PC-9 (cell line): ENCODE measurements at regions not wholly inside any gene's neighbourhood (a gene's known extent, or its start where the extent isn't known, plus 50 kb on each side); places are given as distances from the start of the nearest gene placed in this dataset.

ENCODE experiments used
- BruUV-seq: library from RNA; stranded (reverse); fragments of 400-500 nt; replicated peaks from 2 replicates; lab custom pipeline; 2021; lab: Mats Ljungman, UMichigan
- CTCF ChIA-PET: fragments of 300-600 bp; sonication (Branson Sonifier 250); formaldehyde crosslinking; loops from one replicate; lab custom pipeline; 2022; ENCODE audit warnings: antibody characterized with exemption; lab: Charles Lee
- POLR2A ChIA-PET: fragments of 300-600 bp; sonication (Branson Sonifier 250); formaldehyde crosslinking; loops from one replicate; lab custom pipeline; 2022; ENCODE audit warnings: antibody characterized with exemption; ENCODE audit not compliant: unreplicated experiment; lab: Charles Lee
- DNase-seq, 2 experiments: peaks; one replicate each; pipeline versions ENCODE4 v3.0.0 to v3.0.0-alpha.2; 2015 to 2022; ENCODE audit warnings: mixed read lengths in 1 of 2
- H2AFZ ChIP-seq: fragments of 200-600 bp; sonication (generic); 2 replicates; pipeline ENCODE4 v1.8.1; 2017; ENCODE audit warnings: antibody characterized with exemption
- H3F3A ChIP-seq: fragments of 200-600 bp; sonication (generic); 2 replicates; pipeline ENCODE4 v1.8.1; 2017; ENCODE audit warnings: antibody characterized with exemption, mild to moderate bottlenecking, low read depth; ENCODE audit not compliant: insufficient read depth
- H3K27ac ChIP-seq: fragments of 200-600 bp; sonication (generic); 2 replicates; pipeline ENCODE4 v1.6.1; 2016; ENCODE audit warnings: mixed run types
- H3K27me3 ChIP-seq: fragments of 200-600 bp; sonication (generic); 2 replicates; pipeline ENCODE4 v1.6.1; 2016; ENCODE audit warnings: low read depth, mixed run types; ENCODE audit not compliant: insufficient read depth
- H3K36me3 ChIP-seq: fragments of 200-600 bp; sonication (generic); 2 replicates; pipeline ENCODE4 v1.6.1; 2016; ENCODE audit warnings: low read depth, mixed run types
- H3K4me1 ChIP-seq: fragments of 200-600 bp; sonication (generic); replicated peaks from 2 replicates; pipeline ENCODE4 v1.6.1; 2016; ENCODE audit warnings: mixed run types; ENCODE audit not compliant: insufficient read depth
- H3K4me2 ChIP-seq: fragments of 200-600 bp; sonication (generic); 2 replicates; pipeline ENCODE4 v1.6.1; 2017; ENCODE audit warnings: mixed run types
- H3K4me3 ChIP-seq: fragments of 200-600 bp; sonication (generic); 2 replicates; pipeline ENCODE4 v1.6.1; 2016; ENCODE audit warnings: mixed run types
- H3K79me2 ChIP-seq: fragments of 200-600 bp; sonication (generic); 2 replicates; pipeline ENCODE4 v1.6.1; 2017; ENCODE audit warnings: low read depth, mixed run types
- H3K9me2 ChIP-seq: fragments of 200-600 bp; sonication (generic); 2 replicates; pipeline ENCODE4 v1.8.1; 2017; ENCODE audit warnings: mild to moderate bottlenecking; ENCODE audit not compliant: insufficient read depth
- H3K9me3 ChIP-seq: fragments of 200-600 bp; sonication (generic); 2 replicates; pipeline ENCODE4 v1.8.1; 2016; ENCODE audit warnings: low read depth; ENCODE audit not compliant: insufficient read depth
- H4K20me1 ChIP-seq: fragments of 200-600 bp; sonication (generic); 2 replicates; pipeline ENCODE4 v1.8.1; 2017; ENCODE audit not compliant: insufficient read depth
- EZH2 ChIP-seq: fragments of 200-600 bp; sonication (generic); IDR thresholded peaks from 2 replicates; pipeline ENCODE4 v1.8.0; 2017; ENCODE audit warnings: antibody characterized with exemption, low read depth
- intact Hi-C: fragments of 100-400 bp; cut with micrococcal nuclease; formaldehyde crosslinking; loops from one replicate; pipeline ENCODE4 v1.10.0; 2022; ENCODE audit not compliant: unreplicated experiment
- TF ChIP-seq, protein P1 (sequence below): fragments of 200-600 bp; sonication (generic); conservative IDR thresholded peaks from 2 replicates; pipeline ENCODE4 v1.6.1; 2017; ENCODE audit warnings: mixed run types, antibody characterized with exemption, mild to moderate bottlenecking, moderate library complexity

DNA sequence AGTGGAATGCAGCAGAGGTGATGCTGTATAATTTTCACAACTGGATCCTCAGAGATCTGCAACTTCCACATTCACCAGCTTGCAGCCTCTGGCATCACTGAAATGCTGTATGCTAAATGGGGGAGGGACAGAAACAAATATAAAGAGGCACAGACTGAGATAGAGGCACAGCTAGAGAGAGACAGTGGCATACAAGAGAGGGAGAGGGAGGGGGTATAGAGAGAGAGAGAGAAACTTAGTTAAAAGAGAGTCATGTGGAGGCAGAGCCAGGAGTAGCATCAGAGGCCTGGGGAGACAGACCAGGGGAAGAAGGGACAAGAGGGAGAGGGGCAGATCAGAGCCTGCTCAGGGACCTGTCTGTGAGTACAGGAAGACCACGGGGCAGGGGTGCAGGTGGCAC is 84.5 kb upstream of the GRIK3 start:
- TF ChIP-seq, protein P1, sequence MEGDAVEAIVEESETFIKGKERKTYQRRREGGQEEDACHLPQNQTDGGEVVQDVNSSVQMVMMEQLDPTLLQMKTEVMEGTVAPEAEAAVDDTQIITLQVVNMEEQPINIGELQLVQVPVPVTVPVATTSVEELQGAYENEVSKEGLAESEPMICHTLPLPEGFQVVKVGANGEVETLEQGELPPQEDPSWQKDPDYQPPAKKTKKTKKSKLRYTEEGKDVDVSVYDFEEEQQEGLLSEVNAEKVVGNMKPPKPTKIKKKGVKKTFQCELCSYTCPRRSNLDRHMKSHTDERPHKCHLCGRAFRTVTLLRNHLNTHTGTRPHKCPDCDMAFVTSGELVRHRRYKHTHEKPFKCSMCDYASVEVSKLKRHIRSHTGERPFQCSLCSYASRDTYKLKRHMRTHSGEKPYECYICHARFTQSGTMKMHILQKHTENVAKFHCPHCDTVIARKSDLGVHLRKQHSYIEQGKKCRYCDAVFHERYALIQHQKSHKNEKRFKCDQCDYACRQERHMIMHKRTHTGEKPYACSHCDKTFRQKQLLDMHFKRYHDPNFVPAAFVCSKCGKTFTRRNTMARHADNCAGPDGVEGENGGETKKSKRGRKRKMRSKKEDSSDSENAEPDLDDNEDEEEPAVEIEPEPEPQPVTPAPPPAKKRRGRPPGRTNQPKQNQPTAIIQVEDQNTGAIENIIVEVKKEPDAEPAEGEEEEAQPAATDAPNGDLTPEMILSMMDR = no peak
- no peak for TF ChIP-seq EZH2
- intact Hi-C loops = no loop called here
- Histone ChIP-seq H3K36me3 (no peaks in the 10 kb centered on the region), H3K27ac (no peak overlapping the region), H3F3A (no peaks in the 10 kb centered on the region), H3K79me2 (no peaks in the 10 kb centered on the region), H3K27me3 (peaks cover 29% of the 10 kb centered on the region; the same call in 1 of the 2 replicates), H4K20me1 (no peaks in the 10 kb centered on the region), H3K4me3 (no peak overlapping the region), H3K9me2 (no peaks in the 10 kb centered on the region), H2AFZ (no peak overlapping the region), H3K4me2 (no peak overlapping the region), H3K9me3 (no peaks in the 10 kb centered on the region), H3K4me1 (no peaks in the 10 kb centered on the region)
- BruUV-seq = no TSS peak
- DNase-seq = no peak
- CTCF ChIA-PET = no interaction called here
- POLR2A ChIA-PET = no interaction called here

DNA sequence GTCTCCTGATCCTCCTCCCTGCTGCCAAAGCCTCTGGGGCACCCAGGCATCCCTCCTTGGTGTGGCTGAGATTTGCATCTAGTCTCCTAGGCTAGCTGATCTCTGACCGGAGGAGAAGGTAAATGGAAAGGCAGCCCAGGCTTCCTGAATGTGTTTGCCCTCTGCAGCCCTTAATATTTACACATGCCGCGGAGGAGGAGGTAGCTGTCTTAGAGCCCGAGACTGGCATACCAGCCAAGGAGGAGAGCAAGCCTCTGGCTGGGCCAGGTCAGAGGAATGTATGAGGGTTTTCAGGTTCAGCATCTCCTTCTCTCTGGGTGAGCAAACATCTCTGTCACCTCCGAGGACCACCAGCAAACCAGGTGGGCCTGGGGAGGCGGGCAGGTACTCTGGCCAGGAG is 86.0 kb upstream of the GRIK3 start:
- Histone ChIP-seq H3K79me2 (no peaks in the 10 kb centered on the region), H3K36me3 (no peaks in the 10 kb centered on the region), H3K9me2 (no peaks in the 10 kb centered on the region), H3K4me3 (no peak overlapping the region), H3K9me3 (no peaks in the 10 kb centered on the region), H3K27ac (no peak overlapping the region), H3K27me3 (peaks cover 39% of the 10 kb centered on the region), H3K4me2 (no peak overlapping the region), H2AFZ (no peak overlapping the region), H4K20me1 (no peaks in the 10 kb centered on the region), H3K4me1 (no peaks in the 10 kb centered on the region), H3F3A (no peaks in the 10 kb centered on the region)
- POLR2A ChIA-PET = no interaction called here
- DNase-seq = no peak
- intact Hi-C loops = no loop called here
- CTCF ChIA-PET = no interaction called here
- TF ChIP-seq, protein P1 = no peak
- no peak for TF ChIP-seq EZH2
- BruUV-seq = no TSS peak

GRCh38 chr1:37123276-37124115 is 89.2 kb upstream of the GRIK3 start:
- no peak for DNase-seq
- Histone ChIP-seq H3K27me3 (peaks cover 33% of the 10 kb centered on the region), H3F3A (no peaks in the 10 kb centered on the region), H4K20me1 (no peaks in the 10 kb centered on the region), H3K36me3 (no peaks in the 10 kb centered on the region), H3K27ac (no peak overlapping the region), H3K79me2 (no peaks in the 10 kb centered on the region), H3K9me3 (no peaks in the 10 kb centered on the region), H3K4me2 (no peak overlapping the region), H3K4me3 (no peak overlapping the region), H2AFZ (no peak overlapping the region), H3K4me1 (no peaks in the 10 kb centered on the region), H3K9me2 (no peaks in the 10 kb centered on the region)
- TF ChIP-seq, protein P1 = no peak
- no peak for TF ChIP-seq EZH2
- POLR2A ChIA-PET = no interaction called here
- no TSS peak for BruUV-seq
- intact Hi-C loops = no loop called here
- CTCF ChIA-PET = no interaction called here
